Calu3 (cell line): ENCODE measurements at regions not wholly inside any gene's neighbourhood (a gene's known extent, or its start where the extent isn't known, plus 50 kb on each side); places are given as distances from the start of the nearest gene placed in this dataset.

Experiments
- BruUV-seq: library from RNA; stranded (reverse); fragments of 400-500 nt; replicated peaks from 2 replicates; lab custom pipeline; 2021; lab: Mats Ljungman, UMichigan
- CTCF ChIA-PET: fragments of 300-600 bp; sonication (Branson Sonifier 250); formaldehyde crosslinking; loops from one replicate; lab custom pipeline; 2022; ENCODE audit warnings: antibody characterized with exemption; lab: Charles Lee
- DNase-seq: peaks from one replicate; pipeline ENCODE4 v3.0.0; 2022
- H3K27ac Mint-ChIP-seq: one replicate; pipeline ENCODE4 v1.8.0; 2022; ENCODE audit warnings: mixed read lengths; ENCODE audit not compliant: unreplicated experiment
- H3K27me3 Mint-ChIP-seq: one replicate; pipeline ENCODE4 v1.8.0; 2022; ENCODE audit warnings: mixed read lengths; ENCODE audit not compliant: unreplicated experiment
- H3K36me3 Mint-ChIP-seq: one replicate; pipeline ENCODE4 v1.8.0; 2022; ENCODE audit warnings: mild to moderate bottlenecking, moderate library complexity, mixed read lengths; ENCODE audit not compliant: insufficient read depth, unreplicated experiment
- H3K4me1 Mint-ChIP-seq: one replicate; pipeline ENCODE4 v1.8.0; 2022; ENCODE audit warnings: mild to moderate bottlenecking, low read depth, mixed read lengths; ENCODE audit not compliant: unreplicated experiment
- H3K4me3 Mint-ChIP-seq: one replicate; pipeline ENCODE4 v1.8.0; 2022; ENCODE audit warnings: mild to moderate bottlenecking, low read depth, moderate library complexity, mixed read lengths; ENCODE audit not compliant: unreplicated experiment
- H3K9me3 Mint-ChIP-seq: one replicate; pipeline ENCODE4 v1.8.0; 2022; ENCODE audit warnings: low read depth, mixed read lengths; ENCODE audit not compliant: unreplicated experiment
- intact Hi-C: fragments of 100-400 bp; cut with micrococcal nuclease; formaldehyde crosslinking; loops from one replicate; pipeline ENCODE4 v1.10.0; 2022; ENCODE audit not compliant: unreplicated experiment
- TF ChIP-seq, protein P1 (sequence below): fragments of 200-600 bp; IDR thresholded peaks from one replicate; pipeline ENCODE4 v1.8.0; 2022; ENCODE audit warnings: antibody characterized with exemption; ENCODE audit not compliant: unreplicated experiment

GRCh38 chr14:41154143-41154807 lies 452.4 kb upstream of the LRFN5 start:
- intact Hi-C loops = no loop called here
- no peaks in the 10 kb centered on the region for H3K27me3 Mint-ChIP-seq
- H3K4me3 Mint-ChIP-seq = no peak overlapping the region
- no peaks in the 10 kb centered on the region for H3K36me3 Mint-ChIP-seq
- DNase-seq = no peak
- CTCF ChIA-PET = interaction anchor here (0.6 kb wide), 1 partner anchor 10 kb away, joined by 5 read pairs; no protein-coding TSS in a partner anchor
- peaks cover 9% of the 10 kb centered on the region for H3K9me3 Mint-ChIP-seq
- no peak overlapping the region for H3K27ac Mint-ChIP-seq
- TF ChIP-seq, protein P1, sequence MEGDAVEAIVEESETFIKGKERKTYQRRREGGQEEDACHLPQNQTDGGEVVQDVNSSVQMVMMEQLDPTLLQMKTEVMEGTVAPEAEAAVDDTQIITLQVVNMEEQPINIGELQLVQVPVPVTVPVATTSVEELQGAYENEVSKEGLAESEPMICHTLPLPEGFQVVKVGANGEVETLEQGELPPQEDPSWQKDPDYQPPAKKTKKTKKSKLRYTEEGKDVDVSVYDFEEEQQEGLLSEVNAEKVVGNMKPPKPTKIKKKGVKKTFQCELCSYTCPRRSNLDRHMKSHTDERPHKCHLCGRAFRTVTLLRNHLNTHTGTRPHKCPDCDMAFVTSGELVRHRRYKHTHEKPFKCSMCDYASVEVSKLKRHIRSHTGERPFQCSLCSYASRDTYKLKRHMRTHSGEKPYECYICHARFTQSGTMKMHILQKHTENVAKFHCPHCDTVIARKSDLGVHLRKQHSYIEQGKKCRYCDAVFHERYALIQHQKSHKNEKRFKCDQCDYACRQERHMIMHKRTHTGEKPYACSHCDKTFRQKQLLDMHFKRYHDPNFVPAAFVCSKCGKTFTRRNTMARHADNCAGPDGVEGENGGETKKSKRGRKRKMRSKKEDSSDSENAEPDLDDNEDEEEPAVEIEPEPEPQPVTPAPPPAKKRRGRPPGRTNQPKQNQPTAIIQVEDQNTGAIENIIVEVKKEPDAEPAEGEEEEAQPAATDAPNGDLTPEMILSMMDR = no peak
- no TSS peak for BruUV-seq
- H3K4me1 Mint-ChIP-seq = no peaks in the 10 kb centered on the region

DNA sequence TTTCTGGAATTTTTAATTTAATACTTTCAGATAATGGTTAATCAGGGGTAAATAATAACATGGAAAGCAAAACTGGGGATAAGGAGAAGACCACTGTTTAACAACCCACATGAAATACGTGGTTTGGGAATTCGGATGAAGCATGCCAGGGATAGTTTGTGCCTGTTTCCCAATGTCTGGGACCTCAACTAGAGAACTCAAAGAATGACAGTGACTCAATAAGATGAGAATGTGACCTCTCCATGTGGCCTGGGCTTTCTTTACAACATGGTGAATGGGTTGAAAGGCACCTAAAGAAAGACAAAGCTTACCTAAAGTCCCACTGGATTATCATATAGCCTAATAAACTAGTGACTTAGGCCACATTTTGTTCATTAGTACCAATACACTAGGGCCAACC lies 460.3 kb upstream of the LRFN5 start:
- intact Hi-C loops = no loop called here
- TF ChIP-seq, protein P1 = no peak
- CTCF ChIA-PET = no interaction called here
- no peaks in the 10 kb centered on the region for H3K27me3 Mint-ChIP-seq
- no TSS peak for BruUV-seq
- no peaks in the 10 kb centered on the region for H3K36me3 Mint-ChIP-seq
- H3K4me3 Mint-ChIP-seq = no peak overlapping the region
- H3K4me1 Mint-ChIP-seq = no peaks in the 10 kb centered on the region
- H3K27ac Mint-ChIP-seq = no peak overlapping the region
- no peaks in the 10 kb centered on the region for H3K9me3 Mint-ChIP-seq
- DNase-seq = no peak

DNA sequence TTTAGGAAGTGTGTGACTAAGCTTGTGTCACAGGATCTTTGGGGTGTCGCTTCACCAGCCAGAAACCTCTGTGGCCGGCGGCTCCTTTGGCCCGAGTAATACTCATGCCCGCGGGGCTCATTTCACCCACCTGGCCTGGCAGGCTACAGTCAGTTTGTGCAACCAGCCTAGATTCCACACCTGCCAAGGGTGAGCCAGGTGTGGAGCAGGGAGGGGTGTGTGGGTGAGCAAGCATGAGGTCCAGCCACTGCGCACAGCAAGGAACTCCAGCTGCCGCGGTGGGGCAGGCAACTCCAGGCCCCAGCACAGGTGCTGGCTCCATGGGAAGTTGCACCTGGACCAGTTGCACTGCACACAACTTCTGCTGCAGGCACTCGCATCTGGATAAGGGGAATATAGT lies 462.3 kb upstream of the LRFN5 start:
- no peak overlapping the region for H3K27ac Mint-ChIP-seq
- CTCF ChIA-PET = interaction anchor here (0.6 kb wide), 1 partner anchor 9 kb away, joined by 5 read pairs; no protein-coding TSS in a partner anchor

GRCh38 chr14:41137741-41138140 lies 468.9 kb upstream of the LRFN5 start:
- Mint-ChIP-seq H3K4me1 (no peaks in the 10 kb centered on the region), H3K4me3 (no peak overlapping the region), H3K9me3 (no peaks in the 10 kb centered on the region), H3K36me3 (no peaks in the 10 kb centered on the region), H3K27ac (no peak overlapping the region), H3K27me3 (no peaks in the 10 kb centered on the region)
- intact Hi-C loops = no loop called here
- TF ChIP-seq, protein P1 = no peak
- no TSS peak for BruUV-seq
- no peak for DNase-seq
- CTCF ChIA-PET = no interaction called here

More for the DNA sequence above, 462.3 kb upstream of the LRFN5 start:
- Mint-ChIP-seq H3K36me3 (no peaks in the 10 kb centered on the region), H3K4me3 (no peak overlapping the region), H3K27me3 (no peaks in the 10 kb centered on the region), H3K4me1 (no peaks in the 10 kb centered on the region), H3K9me3 (no peaks in the 10 kb centered on the region)
- TF ChIP-seq, protein P1 = no peak
- intact Hi-C loops = no loop called here
- DNase-seq = no peak
- no TSS peak for BruUV-seq
